ENCODE measurements at regions not wholly inside any gene's neighbourhood (a gene's known extent, or its start where the extent isn't known, plus 50 kb on each side); places are given as distances from the start of the nearest gene placed in this dataset.
"Not testable (repeated sequence)": the region's sequence is repeated elsewhere in the genome, so short reads cannot be mapped to it uniquely, and the experiment has no call there.

DNA sequence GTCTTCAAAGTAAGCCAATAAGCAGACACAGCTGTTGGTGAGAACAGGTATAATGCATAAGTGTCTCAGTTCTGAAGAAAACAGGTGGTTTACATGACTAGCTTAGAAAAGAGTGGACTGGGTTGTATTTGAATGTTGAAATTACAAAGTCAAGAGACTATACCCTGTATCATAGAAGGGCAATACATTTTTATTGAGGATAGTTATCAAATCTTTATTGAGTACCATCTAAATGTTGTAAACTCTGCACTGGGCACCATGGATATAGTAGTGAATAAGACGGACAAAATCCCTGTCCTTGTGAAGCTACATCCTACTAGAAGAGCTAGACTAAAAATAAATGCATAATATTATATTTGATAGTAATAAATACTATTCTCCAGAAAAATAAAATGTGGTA lies 88.5 kb upstream of the CDC42EP3 start:
- not testable (repeated sequence) for DNase-seq (ENCODE audit: low read depth)

DNA sequence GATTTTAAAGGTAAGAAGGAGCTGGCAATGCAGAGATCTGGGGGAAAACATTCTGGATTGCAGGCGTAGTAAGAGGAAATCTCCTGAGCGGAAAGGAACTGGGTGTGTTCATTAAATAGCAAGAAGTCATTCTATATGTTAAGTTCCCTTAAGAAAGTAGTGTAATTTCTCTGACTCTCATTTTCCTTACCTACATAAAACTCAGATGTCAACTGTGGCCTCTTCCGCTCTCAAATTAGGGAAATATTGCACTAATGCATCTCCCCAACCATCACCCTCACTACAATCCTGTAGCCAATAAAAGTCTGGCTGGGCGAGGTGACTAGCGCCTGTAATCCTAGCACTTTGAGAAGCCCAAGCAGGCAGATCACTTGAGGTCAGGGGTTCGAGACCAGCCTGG lies 89.0 kb upstream of the CDC42EP3 start:
- DNase-seq (ENCODE audit: low read depth) = no peak

DNA sequence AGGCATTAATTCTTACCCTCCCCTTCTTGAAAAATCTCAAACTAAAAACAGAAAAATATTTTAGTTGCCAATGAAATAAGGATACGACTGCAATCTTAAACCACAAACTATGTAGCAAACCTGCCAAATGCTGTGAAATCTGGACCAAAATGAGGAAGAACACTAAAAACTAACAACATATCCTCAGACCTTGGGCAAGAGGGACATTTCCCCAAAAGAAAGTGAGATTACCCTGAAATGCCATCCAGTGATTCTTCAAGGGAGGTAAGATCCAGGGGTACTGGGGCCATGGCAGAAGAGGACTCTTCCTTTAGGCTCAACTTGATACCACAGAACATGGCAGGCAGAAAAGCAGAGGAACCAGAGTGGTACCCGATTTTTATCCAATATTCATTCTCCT lies 90.8 kb upstream of the CDC42EP3 start:
- DNase-seq (ENCODE audit: low read depth) = not testable (repeated sequence)

DNA sequence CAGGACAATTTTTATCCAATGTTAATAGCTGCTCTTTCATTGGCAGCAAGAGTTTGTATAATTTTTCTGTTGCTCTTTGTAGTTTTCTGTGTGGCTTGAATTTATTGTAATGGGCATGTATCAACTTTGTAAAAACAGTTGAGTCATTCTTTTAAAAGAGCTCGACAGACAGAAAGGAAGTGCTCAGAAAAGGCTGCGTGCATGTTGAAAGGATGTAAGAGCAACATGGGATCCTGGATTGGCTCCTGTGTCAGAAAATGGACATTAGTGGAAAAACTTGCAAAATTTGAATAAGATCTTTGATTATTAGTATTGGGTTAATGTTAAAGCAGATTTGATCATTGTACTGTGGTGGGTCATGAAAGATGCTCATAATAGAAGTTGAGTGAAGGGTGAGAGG lies 93.3 kb upstream of the CDC42EP3 start:
- DNase-seq (ENCODE audit: low read depth) = no peak

DNA sequence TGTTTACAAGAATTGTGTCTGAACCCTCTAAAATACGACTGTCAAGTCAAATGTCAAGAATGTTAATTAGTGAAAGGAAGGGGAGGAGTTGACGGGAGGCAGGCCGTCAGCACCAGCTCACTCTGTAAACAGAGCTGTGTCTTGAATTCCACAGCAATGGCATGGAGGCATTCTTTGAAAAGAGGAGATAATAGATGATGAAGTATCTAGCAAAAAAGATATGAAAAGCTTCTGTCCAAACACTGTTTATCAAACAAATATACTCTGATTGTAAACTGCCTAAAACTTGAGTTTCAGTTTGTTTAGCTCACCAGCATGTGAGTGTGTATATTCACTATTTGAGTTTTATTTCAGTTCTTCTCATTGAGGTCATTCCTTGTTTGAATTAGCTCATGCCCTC lies 94.7 kb upstream of the CDC42EP3 start:
- DNase-seq (ENCODE audit: low read depth) = no peak

DNA sequence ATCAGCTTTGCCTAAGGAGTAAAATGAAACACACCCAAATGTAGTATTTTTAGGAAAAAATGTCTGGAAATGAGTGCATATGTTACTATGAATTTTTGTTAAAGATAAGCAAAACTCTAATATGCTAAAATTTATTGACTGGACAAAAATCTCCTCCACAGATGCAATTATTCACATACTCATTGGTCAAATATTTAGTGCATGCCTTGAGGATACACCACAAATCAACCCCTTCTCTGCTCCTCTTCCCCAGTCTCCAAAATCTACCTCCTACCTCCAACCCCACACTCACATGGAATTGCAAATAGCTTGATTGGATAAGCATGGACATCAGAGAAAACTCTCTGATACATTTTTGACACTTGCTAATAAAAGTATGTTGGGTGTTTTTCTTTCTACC lies 95.6 kb upstream of the CDC42EP3 start:
- no peak for DNase-seq (ENCODE audit: low read depth)

DNA sequence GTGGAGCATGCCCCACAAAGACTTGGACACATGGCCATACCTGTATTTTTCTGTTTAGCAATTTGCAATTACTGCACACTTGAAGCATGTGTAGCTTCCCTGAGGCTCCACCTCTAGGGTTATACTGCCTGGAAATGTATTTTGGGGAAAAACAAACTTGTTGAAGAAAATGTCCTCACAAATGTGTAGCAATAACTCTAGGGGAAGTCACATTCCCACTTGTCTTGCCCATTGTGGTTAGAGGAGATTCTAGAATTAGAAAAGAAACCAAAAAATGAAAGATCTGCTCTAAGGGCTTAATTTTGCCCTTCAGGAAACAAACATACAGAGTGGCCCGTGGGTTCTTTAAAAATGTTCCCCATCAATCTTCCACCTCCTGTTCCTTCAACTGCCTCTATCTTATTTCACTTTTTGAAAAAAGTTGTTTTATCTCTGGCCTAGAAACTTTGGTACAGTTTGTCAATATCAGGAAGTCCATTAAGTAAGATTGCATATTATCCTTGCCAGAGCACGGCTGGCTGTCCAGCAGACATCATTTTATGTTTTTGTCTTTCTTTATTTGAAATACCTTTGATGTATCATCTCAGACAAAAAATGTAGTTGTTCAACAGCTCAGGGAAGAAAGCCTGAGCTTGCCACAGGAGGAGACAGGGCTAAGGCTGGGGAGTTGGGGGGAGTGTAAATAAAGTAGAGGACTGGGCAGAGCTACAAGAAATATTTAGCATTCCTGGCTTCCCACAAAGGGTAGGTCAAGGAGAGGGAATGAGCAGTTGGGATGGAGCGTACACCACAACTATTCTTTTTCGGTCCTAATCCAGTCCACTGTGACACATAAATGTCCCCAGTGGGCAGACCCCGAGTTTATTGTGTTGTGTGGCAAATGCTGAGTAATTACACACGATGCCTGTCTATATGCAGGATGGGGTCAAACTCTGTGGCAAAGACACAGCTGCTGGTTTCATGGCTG lies 96.8 kb upstream of the CDC42EP3 start:
- no peak for DNase-seq (ENCODE audit: low read depth)

DNA sequence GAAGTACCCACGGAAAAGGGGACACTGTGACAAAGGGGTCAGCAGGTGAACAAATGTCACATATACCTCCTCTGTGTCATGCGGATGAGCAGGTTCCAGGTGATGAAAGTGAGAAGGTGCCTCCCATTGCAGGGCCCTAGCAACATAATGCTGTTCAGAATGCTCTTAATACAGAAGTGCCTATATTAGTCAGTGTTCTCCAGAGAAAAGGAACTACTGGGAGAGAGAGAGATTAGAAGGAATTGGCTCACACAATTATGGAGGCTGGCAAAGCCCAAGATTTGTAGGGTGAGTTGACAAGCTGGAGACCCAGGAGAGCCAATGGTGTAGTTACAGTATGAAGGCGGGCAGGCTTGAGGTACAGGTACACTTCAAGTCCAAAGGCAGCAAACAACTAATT lies 98.1 kb upstream of the CDC42EP3 start:
- DNase-seq (ENCODE audit: low read depth) = no peak

DNA sequence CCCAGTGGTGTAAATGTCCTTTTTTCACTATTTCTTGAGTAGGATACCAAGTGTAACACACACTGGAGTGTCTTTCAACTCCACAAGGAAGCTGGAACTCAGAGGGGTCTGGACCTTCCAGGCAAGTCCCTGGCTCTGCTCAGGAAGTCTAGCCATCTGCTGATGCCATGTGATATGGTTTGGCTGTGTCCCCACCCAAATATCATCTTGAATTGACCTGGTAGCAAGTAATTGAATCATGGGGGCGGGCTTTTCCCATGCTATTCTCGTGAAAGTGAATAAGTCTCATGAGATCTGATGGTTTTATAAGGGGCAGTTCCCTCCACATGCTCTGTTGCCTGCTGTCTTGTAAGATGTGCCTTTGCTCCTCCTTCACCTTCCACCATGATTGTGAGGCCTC lies 99.4 kb upstream of the CDC42EP3 start:
- no peak for DNase-seq (ENCODE audit: low read depth)

DNA sequence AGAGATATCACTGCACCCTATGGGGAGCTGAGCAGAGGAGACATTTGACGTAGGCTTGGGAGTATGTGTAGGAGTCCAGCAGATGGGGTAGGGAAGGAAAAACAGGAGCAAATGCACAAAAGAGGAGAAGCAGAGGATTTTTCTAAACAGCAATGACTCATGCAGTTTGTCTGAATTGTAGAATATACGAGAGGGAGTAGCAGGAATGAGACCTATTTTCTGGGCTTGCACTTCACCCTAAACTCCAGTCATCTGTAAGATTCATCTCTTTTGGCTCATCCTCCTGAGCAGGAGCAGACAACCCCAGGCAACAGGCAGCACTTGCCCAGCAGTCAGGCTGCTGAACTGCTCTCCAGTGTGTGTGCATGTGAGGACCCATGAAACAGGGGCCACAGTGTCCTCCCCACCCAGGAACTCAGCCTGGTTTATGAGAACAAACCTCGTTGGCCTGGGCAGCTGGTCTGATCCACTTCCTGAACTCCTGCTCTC lies 100.2 kb upstream of the CDC42EP3 start:
- no peak for DNase-seq (ENCODE audit: low read depth)

DNA sequence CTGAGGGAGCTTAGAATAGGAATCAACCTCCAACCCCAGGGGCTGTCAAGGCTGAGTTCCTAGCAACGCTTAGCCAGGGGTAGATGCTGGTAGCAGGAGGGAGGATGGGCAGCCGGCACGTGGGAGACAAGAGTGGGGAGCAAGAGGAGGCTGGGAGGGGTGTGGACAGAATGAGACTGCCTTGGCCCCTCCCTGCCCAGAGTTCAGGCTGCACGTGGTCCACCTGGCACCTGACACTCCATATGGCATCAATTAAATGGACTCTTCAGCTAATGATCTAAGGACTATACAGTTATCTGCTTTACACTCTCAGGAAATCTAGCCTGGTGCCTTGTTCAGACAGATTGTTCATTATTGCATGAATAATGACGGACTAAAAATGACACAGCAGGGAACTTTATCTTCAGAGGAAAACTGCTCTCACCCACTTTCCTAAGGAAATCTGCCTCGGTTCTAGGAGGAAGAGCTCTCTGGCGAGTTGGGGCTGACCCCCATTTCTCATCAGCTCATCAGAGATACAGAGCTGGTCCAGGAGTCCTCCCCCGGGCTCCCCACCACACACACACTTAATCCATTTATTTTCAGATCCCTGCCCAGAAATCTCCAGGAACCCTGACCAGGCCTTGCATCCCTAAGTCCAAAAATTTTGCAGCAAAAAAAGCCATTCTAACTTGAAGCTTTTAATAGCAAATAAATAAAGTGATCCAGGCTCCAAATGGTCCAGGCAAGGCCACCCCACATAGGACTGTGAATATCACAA lies 102.1 kb upstream of the CDC42EP3 start:
- no peak for DNase-seq (ENCODE audit: low read depth)

DNA sequence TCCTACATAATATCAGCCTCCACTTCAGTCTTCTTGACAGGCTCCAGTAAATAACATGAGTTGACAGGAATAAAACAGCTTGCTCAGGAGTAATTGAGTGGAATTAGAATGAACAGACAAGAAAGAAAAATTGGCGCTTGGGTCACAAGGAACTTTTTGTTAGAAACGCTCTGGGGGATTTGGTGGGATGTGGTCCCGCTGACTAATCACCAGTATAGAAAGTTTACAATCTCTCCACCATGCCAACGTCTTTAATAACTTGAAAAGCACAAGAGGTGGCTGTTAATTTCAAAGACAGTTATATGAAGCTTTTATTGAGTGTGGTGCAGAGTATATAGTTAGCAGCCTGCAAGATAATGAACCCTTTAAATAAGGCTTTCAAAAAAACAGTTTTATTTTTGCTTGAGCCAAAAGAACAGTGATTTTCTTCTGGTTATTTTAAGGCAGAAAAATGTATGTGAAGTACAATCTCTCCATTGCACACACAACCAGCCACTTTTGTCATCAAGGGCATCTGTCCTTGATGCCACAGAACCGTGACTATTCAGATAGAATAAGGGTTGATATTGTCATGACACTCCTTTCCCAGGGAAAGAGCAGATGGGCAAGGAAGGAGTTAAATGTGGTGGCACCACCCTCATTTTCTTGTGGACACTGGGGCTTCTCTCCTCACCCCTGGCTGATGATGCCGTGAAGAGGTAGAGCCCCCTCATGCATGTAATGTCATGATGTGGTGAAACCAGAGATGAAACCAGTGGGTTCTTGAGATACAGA lies 102.9 kb upstream of the CDC42EP3 start:
- DNase-seq (ENCODE audit: low read depth) = not testable (repeated sequence)

DNA sequence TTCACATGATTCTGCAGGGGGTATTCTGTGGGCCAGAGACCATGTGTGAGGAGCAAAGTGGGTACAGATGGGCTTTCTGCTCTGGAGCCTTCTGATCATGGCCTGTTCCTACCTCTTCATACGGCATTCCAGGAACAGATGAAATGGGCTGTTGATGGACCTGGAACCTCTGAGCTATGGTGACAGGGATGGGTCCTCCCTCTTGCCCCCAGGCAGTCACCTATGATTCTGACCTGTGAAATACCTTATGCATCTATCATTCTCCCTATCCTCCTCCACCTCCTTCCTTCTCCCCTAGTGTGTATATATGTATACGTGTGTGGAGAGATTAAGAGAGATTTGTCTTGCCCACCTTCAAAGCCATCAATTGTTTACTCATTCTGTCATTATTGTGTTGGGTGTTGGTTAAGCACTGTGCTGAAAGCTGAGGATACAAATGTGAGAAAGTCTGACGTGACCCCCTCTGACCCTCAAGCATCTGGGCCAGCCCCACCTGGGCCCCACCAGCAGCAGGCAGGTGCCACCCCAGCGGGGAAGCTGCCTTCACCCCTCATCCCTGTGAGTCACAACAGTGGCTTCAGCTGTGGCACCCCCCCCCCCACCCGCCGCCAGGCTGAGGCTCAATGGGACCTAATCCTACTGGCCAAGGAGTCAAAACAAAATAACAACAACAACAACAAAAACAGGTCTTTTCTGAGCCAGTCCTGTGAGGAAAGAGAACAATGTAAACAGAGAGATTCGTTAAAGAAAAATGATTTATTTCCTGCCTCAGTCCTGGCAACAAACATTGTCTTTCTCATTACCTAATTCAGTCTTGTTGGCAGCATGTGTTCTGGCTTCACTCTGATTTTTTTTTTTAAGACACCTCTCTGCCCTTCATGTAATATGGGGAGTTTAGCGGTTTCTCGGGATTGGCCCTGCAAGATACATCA lies 103.8 kb upstream of the CDC42EP3 start:
- DNase-seq (ENCODE audit: low read depth) = no peak

DNA sequence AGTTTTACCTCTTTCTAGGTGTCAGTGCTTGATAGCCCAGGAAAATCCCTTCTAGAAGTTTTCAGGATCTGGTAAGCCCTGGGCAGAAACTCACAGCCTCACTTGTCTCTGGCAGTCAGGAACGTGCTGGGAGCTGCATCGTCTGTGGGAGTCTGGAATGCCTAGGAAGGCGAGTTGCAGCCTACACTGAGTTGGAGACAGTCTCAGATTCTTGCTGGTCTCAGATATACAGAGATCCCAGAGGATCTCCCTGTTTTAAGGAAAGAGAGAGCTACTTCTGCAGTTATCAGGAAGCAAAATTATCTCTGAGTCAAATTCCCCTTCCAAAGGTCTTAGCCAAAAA lies 104.4 kb upstream of the CDC42EP3 start:
- no peak for DNase-seq (ENCODE audit: low read depth)

DNA sequence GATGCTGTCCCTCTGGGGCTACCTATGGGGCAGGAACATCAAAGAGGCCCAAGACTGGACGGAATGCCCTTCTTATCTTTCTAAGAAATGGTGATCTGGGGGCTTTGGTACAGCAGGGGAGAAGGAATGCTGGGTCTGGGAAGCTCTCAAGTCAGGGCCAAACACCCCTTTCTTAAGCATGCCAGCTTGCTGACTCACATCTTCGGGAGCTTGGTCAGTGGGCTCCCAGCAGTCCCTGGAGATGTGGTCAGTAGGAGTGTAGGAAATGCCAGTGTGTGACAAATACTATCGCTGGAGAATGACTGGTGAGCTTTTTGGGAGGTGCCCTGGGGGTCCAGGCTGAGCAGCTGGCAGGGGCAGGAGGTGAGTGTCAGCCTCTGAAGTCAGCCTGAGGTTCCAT lies 105.0 kb upstream of the CDC42EP3 start:
- no peak for DNase-seq (ENCODE audit: low read depth)

DNA sequence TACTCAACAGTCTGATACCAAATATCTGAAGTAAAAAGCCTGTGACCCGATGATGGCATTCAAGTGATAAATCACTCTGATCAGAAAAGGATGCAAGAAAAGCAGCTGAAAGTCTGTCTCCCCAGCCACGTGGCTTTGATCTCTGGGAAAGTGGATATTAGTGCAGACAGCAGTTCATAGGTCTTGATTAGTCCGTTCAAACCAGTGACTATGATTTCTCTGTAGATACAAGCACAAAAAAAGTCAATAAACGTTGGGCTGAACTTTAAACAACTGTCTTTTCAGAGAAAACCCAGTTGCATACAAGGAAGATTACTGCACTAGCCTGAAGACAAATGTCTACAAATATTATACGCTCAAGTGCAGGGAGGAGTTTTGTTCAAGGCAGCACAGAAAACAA lies 107.7 kb upstream of the CDC42EP3 start:
- DNase-seq (ENCODE audit: low read depth) = no peak

DNA sequence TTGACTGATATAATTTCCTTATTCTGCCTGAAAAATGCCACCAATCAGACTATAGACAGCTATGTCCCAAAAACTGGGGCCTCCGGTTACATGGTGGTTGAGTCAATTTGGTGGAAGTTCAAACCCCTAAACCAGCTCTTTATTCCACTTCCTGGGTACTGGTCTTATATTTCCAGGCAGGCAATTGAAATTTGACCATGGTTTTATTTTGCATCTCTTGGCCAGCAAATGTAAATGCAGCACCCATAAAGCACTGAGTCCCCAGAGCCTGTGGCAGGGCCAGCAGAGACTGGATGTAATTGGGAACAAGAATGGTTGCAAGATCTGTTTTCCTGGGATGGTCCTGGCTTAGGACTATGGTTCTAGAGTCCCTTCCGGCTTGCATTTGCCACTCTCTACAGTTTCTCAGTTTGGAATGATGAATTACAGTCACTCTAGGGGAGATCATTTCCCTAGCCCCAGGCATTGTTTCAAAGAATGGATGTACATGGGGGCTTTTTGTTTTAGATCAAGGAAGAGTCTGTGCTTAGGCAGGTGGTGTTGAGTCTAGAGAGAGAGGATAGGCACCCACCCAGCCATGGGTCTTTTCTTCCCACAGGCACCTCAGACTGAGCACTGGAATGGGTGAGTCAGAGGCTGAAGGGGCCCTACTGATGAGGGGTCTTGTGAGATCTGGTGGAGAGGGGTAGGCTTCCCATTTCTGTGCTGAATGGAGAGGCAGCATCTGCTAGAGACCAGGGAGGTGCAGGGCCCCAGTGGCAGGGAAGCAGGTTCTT lies 108.4 kb upstream of the CDC42EP3 start:
- DNase-seq (ENCODE audit: low read depth) = no peak

DNA sequence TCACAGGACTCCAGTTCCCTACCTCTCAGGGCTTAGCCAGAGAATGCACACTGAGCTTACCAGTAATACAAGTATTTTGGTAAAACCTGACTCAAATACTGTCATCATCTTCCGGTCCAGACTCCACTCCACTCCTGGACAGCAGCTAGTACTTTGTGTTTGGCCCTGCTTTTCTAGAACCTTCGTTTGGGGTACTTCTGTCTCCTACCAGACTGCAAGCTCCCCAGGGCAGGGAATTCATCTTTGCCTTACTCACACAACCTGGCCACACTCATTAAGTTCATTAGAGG lies 108.9 kb upstream of the CDC42EP3 start:
- DNase-seq (ENCODE audit: low read depth) = no peak

DNA sequence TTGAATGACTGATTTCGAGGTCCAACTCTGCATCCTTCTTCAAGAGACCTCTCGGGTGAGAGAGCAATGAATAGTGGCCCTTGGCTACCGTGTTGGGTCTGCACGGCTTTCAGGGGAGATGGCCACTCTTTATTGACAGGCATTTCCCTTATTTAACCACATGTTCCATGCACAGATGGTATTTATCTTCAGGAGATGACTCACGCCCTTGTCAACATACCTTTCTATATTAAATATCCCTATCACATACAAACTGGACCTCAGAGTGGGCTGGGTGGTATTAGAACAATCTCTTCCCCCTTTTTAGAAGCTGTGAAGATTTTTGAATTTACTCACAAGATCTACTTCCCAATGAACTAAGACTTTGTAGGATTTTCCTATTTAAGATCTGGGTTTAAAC lies 109.6 kb upstream of the CDC42EP3 start:
- no peak for DNase-seq (ENCODE audit: low read depth)

DNA sequence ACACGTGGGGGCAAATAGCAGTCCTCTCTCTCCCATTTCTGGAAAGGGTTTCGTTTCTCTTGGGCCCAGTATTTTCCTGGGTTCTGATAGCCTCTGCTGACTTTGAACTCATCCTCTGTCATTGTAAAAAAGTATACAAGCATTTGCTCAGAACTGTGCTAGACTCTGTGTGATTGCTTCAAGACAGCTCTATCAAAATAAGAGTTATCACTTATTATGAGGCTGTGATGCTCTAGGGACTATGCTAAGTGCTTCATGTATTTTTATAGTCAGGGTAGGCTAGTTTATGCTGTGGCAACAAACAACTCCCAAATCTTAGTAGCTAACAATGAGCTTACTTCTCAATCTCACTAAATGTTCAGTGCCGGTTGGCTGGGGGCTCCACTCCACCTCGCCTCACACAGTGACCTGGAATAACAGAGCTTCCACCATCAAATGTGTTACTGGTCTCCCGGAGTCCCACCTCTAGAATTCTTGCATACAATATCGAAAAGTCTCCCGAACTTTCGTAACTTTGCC lies 110.8 kb upstream of the CDC42EP3 start:
- no peak for DNase-seq (ENCODE audit: low read depth)

Measured in stimulated activated CD4-positive, alpha-beta T cell treated with anti-CD3 and anti-CD28 coated beads, Interleukin-2, amount 100 ng/mL, for 4 hours (primary cell).